Right lobe of liver (tissue), 6 donors: ENCODE measurements at regions not wholly inside any gene's neighbourhood (a gene's known extent, or its start where the extent isn't known, plus 50 kb on each side); places are given as distances from the start of the nearest gene placed in this dataset.

ENCODE experiments used
- ATAC-seq, 4 donors: fragments of 200-7000 bp; cut with Tn5 transposase; one replicate each; pipeline ENCODE4 v1.9.1; 2020; ENCODE audit warnings: mild to moderate bottlenecking in 4 of 4, moderate library complexity in 4 of 4
- DNase-seq, 3 donors: peaks; one replicate each; pipeline ENCODE4 v3.0.0-alpha.2; 2020
- H3K27ac ChIP-seq, 3 donors: fragments of 200-600 bp; one replicate each; pipeline ENCODE4 v1.8.0; 2022
- H3K27me3 ChIP-seq, 2 donors: fragments of 200-600 bp; one replicate each; pipeline ENCODE4 v1.8.0; 2022
- H3K36me3 ChIP-seq, 4 donors: fragments of 200-600 bp; sonication (generic) in 1 of 4; one replicate each; pipeline versions ENCODE4 v1.5.1 to v1.8.0; 2017 to 2022; ENCODE audit warnings: control low read depth in 1 of 4
- H3K4me1 ChIP-seq, 4 donors: fragments of 200-600 bp; sonication (generic) in 1 of 4; one replicate each; pipeline versions ENCODE4 v1.5.1 to v1.8.0; 2017 to 2022; ENCODE audit warnings: control low read depth in 1 of 4
- H3K4me3 ChIP-seq, 3 donors: fragments of 200-600 bp; one replicate each; pipeline ENCODE4 v1.8.0; 2022
- H3K9me3 ChIP-seq, 4 donors: fragments of 200-600 bp; sonication (generic) in 1 of 4; one replicate each; pipeline versions ENCODE4 v1.5.1 to v1.8.0; 2017 to 2022; ENCODE audit warnings: control low read depth in 1 of 4
- CTCF ChIP-seq, 4 donors: fragments of 200-600 bp in 3 of 4; fragments of 450-650 bp in 1 of 4; IDR thresholded peaks; one replicate each; pipeline versions ENCODE4 v1.5.1 to v1.8.0; 2016 to 2022; ENCODE audit warnings: antibody characterized with exemption in 4 of 4, mild to moderate bottlenecking in 2 of 4
- POLR2A ChIP-seq: fragments of 450-650 bp; IDR thresholded peaks from one replicate; pipeline ENCODE4 v1.6.1; 2017; ENCODE audit warnings: antibody characterized with exemption, mild to moderate bottlenecking
- WGBS: methylation state at CpG from one replicate; pipeline ENCODE4 v1.1.6; 2018; ENCODE audit warnings: low coverage, low lambda C conversion rate; ENCODE audit not compliant: insufficient coverage; ENCODE audit errors: missing lambda C conversion rate; 5-methylcytosine and 5-hydroxymethylcytosine counted together
- intact Hi-C, 2 donors: fragments of 100-400 bp; cut with DNase I; formaldehyde crosslinking; loops; one replicate each; pipeline versions ENCODE4 v1.11.2 to v1.14.1; 2022
- donor health status: DM: no; HTN: yes; CAD: no.
- donor health status: DM: no; HTN: no; CAD: no.
- donor health status: DM: no; HTN: no; CAD: no.
- donor health status: DM: no; HTN: yes; CAD: no.
- donor health status: DM: no; HTN: yes; CAD: no.

- ATAC-seq (no peak), DNase-seq (no peak)
- TF ChIP-seq CTCF (IDR thresholded peaks at IDR 0.05) = no peak
- no peak for TF ChIP-seq POLR2A
- Histone ChIP-seq H3K27me3 (no peaks in the 10 kb centered on the region), H3K9me3 (peaks cover 0 to 2% (median 0%) of the 10 kb centered on the region in 4 donors), H3K4me1 (no peaks in the 10 kb centered on the region), H3K4me3 (no peak overlapping the region), H3K27ac (no peak overlapping the region), H3K36me3 (no peaks in the 10 kb centered on the region)
- 58% methylated on average over 1 of the region's 1 CpG for WGBS
- intact Hi-C loops = no loop called here
Measured at GRCh38 chr10:55470840-55471239, 669.8 kb upstream of the PCDH15 start.

- intact Hi-C loops = no loop called here
- no peak for TF ChIP-seq POLR2A
- TF ChIP-seq CTCF (IDR thresholded peaks at IDR 0.05) = no peak
- Histone ChIP-seq H3K27me3 (no peaks in the 10 kb centered on the region), H3K4me3 (no peak overlapping the region), H3K27ac (no peak overlapping the region), H3K36me3 (no peaks in the 10 kb centered on the region), H3K4me1 (no peaks in the 10 kb centered on the region), H3K9me3 (peaks cover 0 to 2% (median 0%) of the 10 kb centered on the region in 4 donors)
- ATAC-seq (no peak), DNase-seq (no peak)
- 35% methylated on average over 2 of the region's 2 CpGs for WGBS
Measured at GRCh38 chr10:55466806-55467504, 665.9 kb upstream of the PCDH15 start.

- DNase-seq = no peak
- no peak for ATAC-seq
- no peak overlapping the region for H3K27ac ChIP-seq
- no peaks in the 10 kb centered on the region for H3K36me3 ChIP-seq
- TF ChIP-seq POLR2A (no peak), CTCF (IDR thresholded peaks at IDR 0.05) (no peak)
- intact Hi-C loops = no loop called here
- H3K4me3 ChIP-seq = no peak overlapping the region
- no peaks in the 10 kb centered on the region for H3K9me3 ChIP-seq
- no peaks in the 10 kb centered on the region for H3K27me3 ChIP-seq
- WGBS = 61% methylated on average over 4 of the region's 4 CpGs
- H3K4me1 ChIP-seq = no peaks in the 10 kb centered on the region
Measured at GRCh38 chr10:55464083-55464482, 663.1 kb upstream of the PCDH15 start.

- Histone ChIP-seq H3K27me3 (no peaks in the 10 kb centered on the region), H3K4me3 (no peak overlapping the region), H3K27ac (no peak overlapping the region), H3K9me3 (no peaks in the 10 kb centered on the region), H3K36me3 (no peaks in the 10 kb centered on the region), H3K4me1 (no peaks in the 10 kb centered on the region)
- WGBS = 56% methylated on average over 3 of the region's 3 CpGs
- DNase-seq (no peak), ATAC-seq (no peak)
- TF ChIP-seq POLR2A (no peak), CTCF (IDR thresholded peaks at IDR 0.05) (no peak)
- intact Hi-C loops = no loop called here
Measured at GRCh38 chr10:55460008-55460407, 659.0 kb upstream of the PCDH15 start.
